K562 (cell line): ENCODE measurements at regions not wholly inside any gene's neighbourhood (a gene's known extent, or its start where the extent isn't known, plus 50 kb on each side); places are given as distances from the start of the nearest gene placed in this dataset.

Experiments used
- POLR2AphosphoS2 ChIP-seq: IDR thresholded peaks from 2 replicates; pipeline ENCODE4 v1.6.1; 2012; ENCODE audit warnings: low read length, improper control_type of control experiment
- RFX5 ChIP-seq: IDR thresholded peaks from 2 replicates; pipeline ENCODE4 v1.6.1; 2011; ENCODE audit warnings: low read depth, mild to moderate bottlenecking, improper control_type of control experiment, low read length
- ZNF449 ChIP-seq: fragments of 250-450 bp; sonication (Bioruptor Pico); IDR thresholded peaks from 2 replicates; pipeline ENCODE4 v1.8.0; 2022; ENCODE audit warnings: moderate library complexity, mild to moderate bottlenecking, inconsistent platforms

GRCh38 chr5:30438785-30439184 is 754.7 kb upstream of the CDH6 start:
- TF ChIP-seq ZNF449 (CRISPR knock-in tag): no peak
- TF ChIP-seq RFX5: no peak
- TF ChIP-seq POLR2AphosphoS2: no peak
